ENCODE measurements at regions not wholly inside any gene's neighbourhood (a gene's known extent, or its start where the extent isn't known, plus 50 kb on each side); places are given as distances from the start of the nearest gene placed in this dataset.

GRCh38 chr7:69367780-69368179, 230.5 kb upstream of the AUTS2 start:
- H3K4me1 ChIP-seq (ENCODE audit: control insufficient read depth in 1 of 2, extremely low read depth in 1 of 2, insufficient read depth in 2 of 2, low read length in 2 of 2), result no peaks in the 10 kb centered on the region
- H3K36me3 ChIP-seq (ENCODE audit: control insufficient read depth in 2 of 2, extremely low read depth in 1 of 2, insufficient read depth in 1 of 2, low read length in 1 of 2), result no peaks in the 10 kb centered on the region
- H3K4me3 ChIP-seq (ENCODE audit: control insufficient read depth in 1 of 2, extremely low read depth in 1 of 2, low read length in 1 of 2), result no peak overlapping the region
- H3K4me3 Mint-ChIP-seq, result no peak overlapping the region
- peaks cover 0 to under 1% (median 0%) of the 10 kb centered on the region in 3 donors for H3K4me1 Mint-ChIP-seq
- no peak for ATAC-seq (replicated peaks in 1 of 4)
- peaks cover 0 to 4% (median 0%) of the 10 kb centered on the region in 3 donors for H3K9me3 Mint-ChIP-seq
- no peaks in the 10 kb centered on the region for H3K9me3 ChIP-seq
- no peaks in the 10 kb centered on the region for H3K27me3 Mint-ChIP-seq
- H3K27me3 ChIP-seq (replicated peaks in 1 of 2; ENCODE audit: control insufficient read depth in 2 of 2, extremely low read depth in 1 of 2, insufficient read depth in 2 of 2, low read length in 1 of 2), result no peaks in the 10 kb centered on the region
- POLR2A ChIA-PET, result no interaction called here
- H3K27ac ChIP-seq (ENCODE audit: low read length), result no peak overlapping the region
- DNase-seq, result no peak
- no peak overlapping the region for H3K27ac Mint-ChIP-seq
- WGBS (ENCODE audit: insufficient coverage), result 83% methylated on average over 1 of the region's 8 CpGs
- no peaks in the 10 kb centered on the region for H3K36me3 Mint-ChIP-seq
- CTCF ChIA-PET, result no interaction called here

- no peaks in the 10 kb centered on the region for H3K9me3 ChIP-seq
- ATAC-seq (replicated peaks in 1 of 4), result no peak
- H3K27ac ChIP-seq (ENCODE audit: low read length), result no peak overlapping the region
- Mint-ChIP-seq H3K9me3 (peaks cover 0 to 4% (median 0%) of the 10 kb centered on the region in 3 donors), H3K27me3 (no peaks in the 10 kb centered on the region), H3K27ac (peak overlapping the region in 1 of 2 donors; percentile 11), H3K4me3 (no peak overlapping the region), H3K36me3 (no peaks in the 10 kb centered on the region), H3K4me1 (peaks cover 0 to 8% (median 3%) of the 10 kb centered on the region in 3 donors)
- no peaks in the 10 kb centered on the region for H3K27me3 ChIP-seq (replicated peaks in 1 of 2; ENCODE audit: control insufficient read depth in 2 of 2, extremely low read depth in 1 of 2, insufficient read depth in 2 of 2, low read length in 1 of 2)
- H3K36me3 ChIP-seq (ENCODE audit: control insufficient read depth in 2 of 2, extremely low read depth in 1 of 2, insufficient read depth in 1 of 2, low read length in 1 of 2), result no peaks in the 10 kb centered on the region
- peaks cover 0 to 2% of the 10 kb centered on the region in 2 experiments for H3K4me1 ChIP-seq (ENCODE audit: control insufficient read depth in 1 of 2, extremely low read depth in 1 of 2, insufficient read depth in 2 of 2, low read length in 2 of 2)
- ChIA-PET POLR2A (no interaction called here), CTCF (interaction anchor here in 1 of 2 donors (0.7 kb wide), 1 partner anchor 15 kb away, joined by 4 read pairs; no protein-coding TSS in a partner anchor)
- H3K4me3 ChIP-seq (ENCODE audit: control insufficient read depth in 1 of 2, extremely low read depth in 1 of 2, low read length in 1 of 2), result no peak overlapping the region
- 72% methylated on average over 3 of the region's 6 CpGs for WGBS (ENCODE audit: insufficient coverage)
- no peak for DNase-seq
These were observed 224.9 kb upstream of the AUTS2 start for GRCh38 chr7:69373171-69374043.

DNA sequence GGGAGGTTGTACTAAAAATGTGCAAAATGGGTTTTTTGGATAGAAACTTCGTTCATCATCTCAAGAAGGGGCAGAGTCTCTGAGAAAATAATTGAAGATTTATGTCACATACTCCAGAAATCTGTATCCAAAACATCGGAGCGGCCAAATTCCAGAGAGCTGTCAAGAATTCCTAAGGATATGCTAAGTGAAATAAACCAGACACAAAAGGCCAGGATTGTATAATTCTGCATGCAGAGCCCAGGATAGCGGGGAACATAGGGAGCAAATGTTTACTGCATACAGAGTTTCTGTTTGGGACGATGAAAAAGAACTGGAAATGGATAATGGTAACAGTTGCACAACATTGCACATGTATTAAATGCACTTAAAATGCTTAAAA, 224.2 kb upstream of the AUTS2 start:
- peaks cover 0 to 2% of the 10 kb centered on the region in 2 experiments for H3K4me1 ChIP-seq (ENCODE audit: control insufficient read depth in 1 of 2, extremely low read depth in 1 of 2, insufficient read depth in 2 of 2, low read length in 2 of 2)
- ATAC-seq (replicated peaks in 1 of 4), result no peak
- Mint-ChIP-seq H3K27ac (no peak overlapping the region), H3K4me1 (peaks cover 0 to 8% (median 3%) of the 10 kb centered on the region in 3 donors), H3K9me3 (peaks cover 0 to 4% (median 0%) of the 10 kb centered on the region in 3 donors), H3K36me3 (no peaks in the 10 kb centered on the region), H3K27me3 (no peaks in the 10 kb centered on the region), H3K4me3 (no peak overlapping the region)
- ChIA-PET CTCF (no interaction called here), POLR2A (no interaction called here)
- no peak for DNase-seq
- no peaks in the 10 kb centered on the region for H3K27me3 ChIP-seq (replicated peaks in 1 of 2; ENCODE audit: control insufficient read depth in 2 of 2, extremely low read depth in 1 of 2, insufficient read depth in 2 of 2, low read length in 1 of 2)
- H3K36me3 ChIP-seq (ENCODE audit: control insufficient read depth in 2 of 2, extremely low read depth in 1 of 2, insufficient read depth in 1 of 2, low read length in 1 of 2), result no peaks in the 10 kb centered on the region
- no peak overlapping the region for H3K27ac ChIP-seq (ENCODE audit: low read length)
- 100% methylated on average over 2 of the region's 5 CpGs for WGBS (ENCODE audit: insufficient coverage)
- no peak overlapping the region for H3K4me3 ChIP-seq (ENCODE audit: control insufficient read depth in 1 of 2, extremely low read depth in 1 of 2, low read length in 1 of 2)
- no peaks in the 10 kb centered on the region for H3K9me3 ChIP-seq

- no peak overlapping the region for H3K4me3 ChIP-seq (ENCODE audit: control insufficient read depth in 1 of 2, extremely low read depth in 1 of 2, low read length in 1 of 2)
- H3K36me3 ChIP-seq (ENCODE audit: control insufficient read depth in 2 of 2, extremely low read depth in 1 of 2, insufficient read depth in 1 of 2, low read length in 1 of 2), result no peaks in the 10 kb centered on the region
- Mint-ChIP-seq H3K36me3 (no peaks in the 10 kb centered on the region), H3K27me3 (no peaks in the 10 kb centered on the region), H3K27ac (no peak overlapping the region), H3K4me1 (peaks cover 0 to 8% (median 3%) of the 10 kb centered on the region in 3 donors), H3K4me3 (no peak overlapping the region), H3K9me3 (peaks cover 0 to 4% (median 0%) of the 10 kb centered on the region in 3 donors)
- H3K27me3 ChIP-seq (replicated peaks in 1 of 2; ENCODE audit: control insufficient read depth in 2 of 2, extremely low read depth in 1 of 2, insufficient read depth in 2 of 2, low read length in 1 of 2), result no peaks in the 10 kb centered on the region
- H3K4me1 ChIP-seq (ENCODE audit: control insufficient read depth in 1 of 2, extremely low read depth in 1 of 2, insufficient read depth in 2 of 2, low read length in 2 of 2), result peaks cover 0 to 2% of the 10 kb centered on the region in 2 experiments
- H3K27ac ChIP-seq (ENCODE audit: low read length), result no peak overlapping the region
- DNase-seq, result no peak
- WGBS (ENCODE audit: insufficient coverage), result 70% methylated on average over 3 of the region's 5 CpGs
- no peaks in the 10 kb centered on the region for H3K9me3 ChIP-seq
- no peak for ATAC-seq (replicated peaks in 1 of 4)
- POLR2A ChIA-PET, result no interaction called here
- CTCF ChIA-PET, result interaction anchor here in 1 of 2 donors (0.7 kb wide), 1 partner anchor 98 kb away, joined by 4 read pairs; no protein-coding TSS in a partner anchor
These were observed 221.1 kb upstream of the AUTS2 start for GRCh38 chr7:69377191-69377590.

GRCh38 chr7:69388452-69389137, 209.7 kb upstream of the AUTS2 start:
- H3K4me3 ChIP-seq (ENCODE audit: control insufficient read depth in 1 of 2, extremely low read depth in 1 of 2, low read length in 1 of 2), result no peak overlapping the region
- ATAC-seq (replicated peaks in 1 of 4) (no peak), DNase-seq (no peak)
- no peaks in the 10 kb centered on the region for H3K36me3 ChIP-seq (ENCODE audit: control insufficient read depth in 2 of 2, extremely low read depth in 1 of 2, insufficient read depth in 1 of 2, low read length in 1 of 2)
- POLR2A ChIA-PET, result no interaction called here
- H3K4me1 ChIP-seq (ENCODE audit: control insufficient read depth in 1 of 2, extremely low read depth in 1 of 2, insufficient read depth in 2 of 2, low read length in 2 of 2), result no peaks in the 10 kb centered on the region
- H3K4me3 Mint-ChIP-seq, result no peak overlapping the region
- CTCF ChIA-PET, result no interaction called here
- no peaks in the 10 kb centered on the region for H3K27me3 Mint-ChIP-seq
- H3K9me3 ChIP-seq, result no peaks in the 10 kb centered on the region
- no peaks in the 10 kb centered on the region for H3K36me3 Mint-ChIP-seq
- peaks cover 0 to 3% (median 0%) of the 10 kb centered on the region in 3 donors for H3K9me3 Mint-ChIP-seq
- H3K27me3 ChIP-seq (replicated peaks in 1 of 2; ENCODE audit: control insufficient read depth in 2 of 2, extremely low read depth in 1 of 2, insufficient read depth in 2 of 2, low read length in 1 of 2), result no peaks in the 10 kb centered on the region
- WGBS (ENCODE audit: insufficient coverage), result no CpG with 5 or more reads among the region's 8 CpGs
- H3K27ac Mint-ChIP-seq, result no peak overlapping the region
- no peak overlapping the region for H3K27ac ChIP-seq (ENCODE audit: low read length)
- H3K4me1 Mint-ChIP-seq, result no peaks in the 10 kb centered on the region

GRCh38 chr7:69389216-69389615, 209.1 kb upstream of the AUTS2 start:
- H3K9me3 Mint-ChIP-seq, result peaks cover 0 to 3% (median 0%) of the 10 kb centered on the region in 3 donors
- Histone ChIP-seq H3K9me3 (no peaks in the 10 kb centered on the region), H3K4me3 (ENCODE audit: control insufficient read depth in 1 of 2, extremely low read depth in 1 of 2, low read length in 1 of 2) (no peak overlapping the region), H3K36me3 (ENCODE audit: control insufficient read depth in 2 of 2, extremely low read depth in 1 of 2, insufficient read depth in 1 of 2, low read length in 1 of 2) (no peaks in the 10 kb centered on the region), H3K4me1 (ENCODE audit: control insufficient read depth in 1 of 2, extremely low read depth in 1 of 2, insufficient read depth in 2 of 2, low read length in 2 of 2) (no peaks in the 10 kb centered on the region), H3K27me3 (replicated peaks in 1 of 2; ENCODE audit: control insufficient read depth in 2 of 2, extremely low read depth in 1 of 2, insufficient read depth in 2 of 2, low read length in 1 of 2) (no peaks in the 10 kb centered on the region), H3K27ac (ENCODE audit: low read length) (no peak overlapping the region)
- H3K4me1 Mint-ChIP-seq, result no peaks in the 10 kb centered on the region
- WGBS (ENCODE audit: insufficient coverage), result 0% methylated on average over 1 of the region's 4 CpGs
- CTCF ChIA-PET, result no interaction called here
- H3K27me3 Mint-ChIP-seq, result no peaks in the 10 kb centered on the region
- H3K4me3 Mint-ChIP-seq, result no peak overlapping the region
- no peak for ATAC-seq (replicated peaks in 1 of 4)
- no peaks in the 10 kb centered on the region for H3K36me3 Mint-ChIP-seq
- DNase-seq, result no peak
- no peak overlapping the region for H3K27ac Mint-ChIP-seq
- POLR2A ChIA-PET, result interaction anchor here in 1 of 2 donors (0.7 kb wide), 1 partner anchor 617 kb away, joined by 4 read pairs; no protein-coding TSS in a partner anchor
